GM12891 (cell line): ENCODE measurements at regions not wholly inside any gene's neighbourhood (a gene's known extent, or its start where the extent isn't known, plus 50 kb on each side); places are given as distances from the start of the nearest gene placed in this dataset.

Experiments used
- DNase-seq: peaks from one replicate; pipeline ENCODE4 v3.0.0; 2011; ENCODE audit warnings: low spot score; ENCODE audit not compliant: insufficient read length
- FAIRE-seq: peaks from 2 replicates; lab custom pipeline; 2011; peaks lifted over from hg19 to GRCh38; lab: Jason Lieb, UNC
- PAX5 ChIP-seq: IDR thresholded peaks from 2 replicates; pipeline ENCODE4 v1.6.1; 2011; ENCODE audit warnings: low read length, moderate library complexity, mild to moderate bottlenecking; ENCODE audit not compliant: insufficient read depth, severe bottlenecking
- POLR2A ChIP-seq: IDR thresholded peaks from 2 replicates; pipeline ENCODE4 v1.6.1; 2011; ENCODE audit warnings: low read depth, low read length, control low read depth
- POLR2AphosphoS5 ChIP-seq: IDR thresholded peaks from 2 replicates; pipeline ENCODE4 v1.6.1; 2011; ENCODE audit warnings: low read depth, low read length, control low read depth
- POU2F2 ChIP-seq: IDR thresholded peaks from 2 replicates; pipeline ENCODE4 v1.6.1; 2011; ENCODE audit warnings: low read depth, mild to moderate bottlenecking, control low read depth, low read length, moderate library complexity
- SPI1 ChIP-seq: IDR thresholded peaks from 2 replicates; pipeline ENCODE4 v1.6.1; 2011; ENCODE audit warnings: low read depth, low read length, control low read depth
- TAF1 ChIP-seq: IDR thresholded peaks from 2 replicates; pipeline ENCODE4 v1.6.1; 2011; ENCODE audit warnings: low read depth, low read length, control low read depth

GRCh38 chr13:63184693-63185092, 1769.0 kb upstream of the PCDH20 start:
- TF ChIP-seq POLR2A: no peak
- TF ChIP-seq POU2F2: no peak
- no peak for TF ChIP-seq POLR2AphosphoS5
- TF ChIP-seq SPI1: no peak
- TF ChIP-seq PAX5: no peak
- no peak for TF ChIP-seq TAF1
- FAIRE-seq (no peak), DNase-seq (no peak)

GRCh38 chr13:63175536-63175935, 1759.9 kb upstream of the PCDH20 start:
- DNase-seq: no peak
- TF ChIP-seq POLR2AphosphoS5 (no peak), TAF1 (no peak)
- no peak for FAIRE-seq

- DNase-seq: no peak
- TF ChIP-seq PAX5: no peak
- TF ChIP-seq POU2F2: no peak
- TF ChIP-seq POLR2AphosphoS5: no peak
- no peak for TF ChIP-seq TAF1
- no peak for TF ChIP-seq SPI1
- no peak for TF ChIP-seq POLR2A
- FAIRE-seq: no peak
Measured at GRCh38 chr13:63167699-63168337, 1752.2 kb upstream of the PCDH20 start.

- FAIRE-seq: no peak
- TF ChIP-seq SPI1: no peak
- TF ChIP-seq POLR2AphosphoS5: no peak
- TF ChIP-seq TAF1: no peak
- TF ChIP-seq POU2F2: no peak
- TF ChIP-seq PAX5: no peak
- TF ChIP-seq POLR2A: no peak
- no peak for DNase-seq
Measured at GRCh38 chr13:63166345-63166744, 1750.7 kb upstream of the PCDH20 start.

- FAIRE-seq (no peak), DNase-seq (no peak)
- TF ChIP-seq TAF1: no peak
- TF ChIP-seq POLR2A: no peak
- TF ChIP-seq POU2F2: no peak
- no peak for TF ChIP-seq PAX5
Measured at GRCh38 chr13:63163903-63164302, 1748.3 kb upstream of the PCDH20 start.

- DNase-seq: no peak
- no peak for FAIRE-seq
- no peak for TF ChIP-seq POLR2A
- TF ChIP-seq TAF1: no peak
- TF ChIP-seq POU2F2: no peak
- TF ChIP-seq PAX5: no peak
- TF ChIP-seq POLR2AphosphoS5: no peak
- no peak for TF ChIP-seq SPI1
Measured at GRCh38 chr13:63161219-63161618, 1745.6 kb upstream of the PCDH20 start.

- TF ChIP-seq SPI1 (no peak), POLR2AphosphoS5 (no peak), POLR2A (no peak), TAF1 (no peak), POU2F2 (no peak), PAX5 (no peak)
- FAIRE-seq: no peak
- DNase-seq: no peak
Measured at GRCh38 chr13:63156816-63157215, 1741.2 kb upstream of the PCDH20 start.

GRCh38 chr13:63149375-63149774, 1733.7 kb upstream of the PCDH20 start:
- FAIRE-seq (no peak), DNase-seq (no peak)
- TF ChIP-seq SPI1: no peak
- TF ChIP-seq POLR2A: no peak
- TF ChIP-seq TAF1: no peak
- TF ChIP-seq POU2F2: no peak
- no peak for TF ChIP-seq PAX5
- TF ChIP-seq POLR2AphosphoS5: no peak

GRCh38 chr13:63139277-63139676, 1723.6 kb upstream of the PCDH20 start:
- FAIRE-seq: no peak
- no peak for DNase-seq
- TF ChIP-seq POLR2A: no peak
- no peak for TF ChIP-seq SPI1
- no peak for TF ChIP-seq POLR2AphosphoS5
- TF ChIP-seq PAX5: no peak
- TF ChIP-seq POU2F2: no peak
- no peak for TF ChIP-seq TAF1

GRCh38 chr13:63129995-63130394, 1714.3 kb upstream of the PCDH20 start:
- no peak for TF ChIP-seq POU2F2
- no peak for TF ChIP-seq POLR2A
- no peak for TF ChIP-seq PAX5
- no peak for TF ChIP-seq SPI1
- no peak for TF ChIP-seq TAF1
- DNase-seq (no peak), FAIRE-seq (no peak)

- no peak for DNase-seq
- FAIRE-seq: no peak
- TF ChIP-seq SPI1: no peak
- no peak for TF ChIP-seq PAX5
- TF ChIP-seq POLR2AphosphoS5: no peak
- no peak for TF ChIP-seq TAF1
- no peak for TF ChIP-seq POU2F2
- TF ChIP-seq POLR2A: no peak
Measured at GRCh38 chr13:63128716-63129115, 1713.1 kb upstream of the PCDH20 start.
